ENCODE measurements at regions not wholly inside any gene's neighbourhood (a gene's known extent, or its start where the extent isn't known, plus 50 kb on each side); places are given as distances from the start of the nearest gene placed in this dataset.

DNA sequence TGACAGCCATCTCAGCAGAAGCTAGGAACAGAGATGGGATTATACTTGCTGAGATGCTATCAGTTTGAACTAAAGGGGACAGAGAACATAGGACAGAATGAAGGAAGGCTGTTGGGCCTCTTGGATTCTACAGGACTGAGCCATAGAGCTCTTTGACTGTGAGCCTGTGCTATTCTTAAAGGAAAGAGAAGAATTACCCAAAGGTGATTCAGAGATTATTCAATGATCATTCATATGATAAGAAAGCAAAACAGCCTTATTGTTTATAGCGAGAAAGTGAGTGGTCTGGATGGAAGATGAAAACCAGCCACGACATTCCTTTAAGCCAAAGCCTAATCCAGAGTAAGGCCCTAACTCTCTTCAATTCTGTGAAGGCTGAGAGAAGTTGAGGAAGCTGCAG is 69.7 kb upstream of the NEUROD6 start:
- no peak overlapping the region for H3K27ac Mint-ChIP-seq
- ChIA-PET CTCF (no interaction called here), POLR2A (no interaction called here)

GRCh38 chr7:31411416-31411815 is 70.9 kb upstream of the NEUROD6 start:
- Histone ChIP-seq H3K4me3 (ENCODE audit: low read length) (no peak overlapping the region), H3K27ac (ENCODE audit: low read depth in 1 of 2, low read length in 2 of 2) (no peak overlapping the region), H3K4me1 (ENCODE audit: insufficient read depth, low read length) (no peaks in the 10 kb centered on the region), H3K36me3 (ENCODE audit: insufficient read depth, low read length) (no peaks in the 10 kb centered on the region), H3K9me3 (ENCODE audit: control insufficient read depth in 1 of 2, insufficient read depth in 1 of 2, low read length in 2 of 2) (peaks cover 0 to 5% of the 10 kb centered on the region in 2 experiments), H3K27me3 (ENCODE audit: control insufficient read depth in 1 of 2, insufficient read depth in 2 of 2, low read length in 2 of 2) (no peaks in the 10 kb centered on the region)
- no peaks in the 10 kb centered on the region for H3K27me3 Mint-ChIP-seq
- no peak overlapping the region for H3K4me3 Mint-ChIP-seq
- no peaks in the 10 kb centered on the region for H3K4me1 Mint-ChIP-seq (ENCODE audit: low read depth)
- intact Hi-C loops (cut with DNase I, micrococcal nuclease) = no loop called here
- TF ChIP-seq CTCF (IDR thresholded peaks at IDR 0.05) = no peak
- H3K27ac Mint-ChIP-seq = no peak overlapping the region
- no peaks in the 10 kb centered on the region for H3K9me3 Mint-ChIP-seq
- DNase-seq (no peak), ATAC-seq (ENCODE audit: poor library complexity) (no peak)
- CTCF ChIA-PET = no interaction called here
- POLR2A ChIA-PET = no interaction called here
- H3K36me3 Mint-ChIP-seq (ENCODE audit: low read depth) = no peaks in the 10 kb centered on the region

More for the DNA sequence above, 69.7 kb upstream of the NEUROD6 start:
- Mint-ChIP-seq H3K27me3 (no peaks in the 10 kb centered on the region), H3K36me3 (ENCODE audit: low read depth) (no peaks in the 10 kb centered on the region), H3K9me3 (no peaks in the 10 kb centered on the region), H3K4me3 (no peak overlapping the region), H3K4me1 (ENCODE audit: low read depth) (no peaks in the 10 kb centered on the region)
- Histone ChIP-seq H3K36me3 (ENCODE audit: insufficient read depth, low read length) (no peaks in the 10 kb centered on the region), H3K9me3 (ENCODE audit: control insufficient read depth in 1 of 2, insufficient read depth in 1 of 2, low read length in 2 of 2) (no peaks in the 10 kb centered on the region), H3K4me3 (ENCODE audit: low read length) (no peak overlapping the region), H3K27ac (ENCODE audit: low read depth in 1 of 2, low read length in 2 of 2) (no peak overlapping the region), H3K27me3 (ENCODE audit: control insufficient read depth in 1 of 2, insufficient read depth in 2 of 2, low read length in 2 of 2) (no peaks in the 10 kb centered on the region), H3K4me1 (ENCODE audit: insufficient read depth, low read length) (no peaks in the 10 kb centered on the region)
- TF ChIP-seq CTCF (IDR thresholded peaks at IDR 0.05) = no peak
- DNase-seq (no peak), ATAC-seq (ENCODE audit: poor library complexity) (no peak)
- intact Hi-C loops (cut with DNase I, micrococcal nuclease) = no loop called here

- ChIA-PET CTCF (no interaction called here), POLR2A (no interaction called here)
- intact Hi-C loops (cut with DNase I, micrococcal nuclease) = no loop called here
- no peak overlapping the region for H3K4me3 ChIP-seq (ENCODE audit: low read length)
- H3K36me3 ChIP-seq (ENCODE audit: insufficient read depth, low read length) = no peaks in the 10 kb centered on the region
- peaks cover 0 to 5% of the 10 kb centered on the region in 2 experiments for H3K9me3 ChIP-seq (ENCODE audit: control insufficient read depth in 1 of 2, insufficient read depth in 1 of 2, low read length in 2 of 2)
- Mint-ChIP-seq H3K36me3 (ENCODE audit: low read depth) (no peaks in the 10 kb centered on the region), H3K4me3 (no peak overlapping the region), H3K27ac (no peak overlapping the region), H3K9me3 (no peaks in the 10 kb centered on the region), H3K4me1 (ENCODE audit: low read depth) (no peaks in the 10 kb centered on the region), H3K27me3 (no peaks in the 10 kb centered on the region)
- no peak for TF ChIP-seq CTCF (IDR thresholded peaks at IDR 0.05)
- no peaks in the 10 kb centered on the region for H3K27me3 ChIP-seq (ENCODE audit: control insufficient read depth in 1 of 2, insufficient read depth in 2 of 2, low read length in 2 of 2)
- no peak overlapping the region for H3K27ac ChIP-seq (ENCODE audit: low read depth in 1 of 2, low read length in 2 of 2)
- no peak for DNase-seq
- no peaks in the 10 kb centered on the region for H3K4me1 ChIP-seq (ENCODE audit: insufficient read depth, low read length)
- ATAC-seq (ENCODE audit: poor library complexity) = no peak
These were observed 73.2 kb upstream of the NEUROD6 start for GRCh38 chr7:31413766-31414165.
